HUDEP-2 (cell line): ENCODE measurements at regions not wholly inside any gene's neighbourhood (a gene's known extent, or its start where the extent isn't known, plus 50 kb on each side); places are given as distances from the start of the nearest gene placed in this dataset.

Experiments used
- DNase-seq, 76 experiments: peaks; one replicate each; lab custom pipeline; 2025; ENCODE audit not compliant: unreplicated experiment in 76 of 76; lab: John Stamatoyannopoulos, UW

- no peak for DNase-seq
These were observed 187.3 kb downstream of the IPO8 start for GRCh38 chr12:30508205-30508967.

GRCh38 chr12:30507576-30507975, 188.1 kb downstream of the IPO8 start:
- DNase-seq: no peak

GRCh38 chr12:30506411-30506810, 189.3 kb downstream of the IPO8 start:
- no peak for DNase-seq

GRCh38 chr12:30501718-30502117, 194.0 kb downstream of the IPO8 start:
- DNase-seq: no peak

- no peak for DNase-seq
These were observed 195.1 kb downstream of the IPO8 start for GRCh38 chr12:30500532-30500931.

GRCh38 chr12:30485230-30485890, 210.3 kb downstream of the IPO8 start:
- DNase-seq: no peak

- no peak for DNase-seq
These were observed 211.0 kb downstream of the IPO8 start for GRCh38 chr12:30484658-30485057.

GRCh38 chr12:30482650-30483049, 213.0 kb downstream of the IPO8 start:
- no peak for DNase-seq

GRCh38 chr12:30473274-30473673, 222.4 kb downstream of the IPO8 start:
- DNase-seq: no peak

GRCh38 chr12:30466093-30466585, 229.5 kb downstream of the IPO8 start:
- no peak for DNase-seq

GRCh38 chr12:30463636-30464035, 232.0 kb downstream of the IPO8 start:
- no peak for DNase-seq

GRCh38 chr12:30462249-30462648, 233.4 kb downstream of the IPO8 start:
- no peak for DNase-seq

- DNase-seq: no peak
These were observed 234.5 kb downstream of the IPO8 start for GRCh38 chr12:30461026-30461615.

- no peak for DNase-seq
These were observed 237.2 kb downstream of the IPO8 start for GRCh38 chr12:30458453-30458852.

GRCh38 chr12:30457621-30458289, 237.9 kb downstream of the IPO8 start:
- DNase-seq: peak in 5 of 76 experiments; percentile 2 to 33 (median 12)

GRCh38 chr12:30450872-30451271, 244.8 kb downstream of the IPO8 start:
- no peak for DNase-seq

GRCh38 chr12:30450226-30450625, 245.4 kb downstream of the IPO8 start:
- no peak for DNase-seq

GRCh38 chr12:30448038-30448437, 247.6 kb downstream of the IPO8 start:
- DNase-seq: no peak

- DNase-seq: no peak
These were observed 248.5 kb downstream of the IPO8 start for GRCh38 chr12:30447061-30447750.

GRCh38 chr12:30442461-30442860, 253.2 kb downstream of the IPO8 start:
- DNase-seq: no peak
